DOHH2 (cell line): ENCODE measurements at regions not wholly inside any gene's neighbourhood (a gene's known extent, or its start where the extent isn't known, plus 50 kb on each side); places are given as distances from the start of the nearest gene placed in this dataset.

Experiments used
- H3F3A ChIP-seq: fragments of 200-600 bp; sonication (generic), shearing (Covaris generic); 2 replicates; pipeline ENCODE4 v1.6.0; 2016; ENCODE audit warnings: antibody characterized with exemption, mild to moderate bottlenecking; ENCODE audit not compliant: control insufficient read depth, insufficient read depth
- H3K27ac ChIP-seq: fragments of 200-600 bp; sonication (generic); 2 replicates; pipeline ENCODE4 v1.5.1; 2014; ENCODE audit warnings: low read depth, mild to moderate bottlenecking, low read length, moderate library complexity
- H3K27me3 ChIP-seq: fragments of 200-600 bp; sonication (generic); 2 replicates; pipeline ENCODE4 v1.6.1; 2014; ENCODE audit warnings: mild to moderate bottlenecking, low read length, mixed read lengths; ENCODE audit not compliant: control insufficient read depth
- H3K36me3 ChIP-seq: fragments of 200-600 bp; sonication (generic); 2 replicates; pipeline ENCODE4 v1.6.1; 2014; ENCODE audit warnings: mild to moderate bottlenecking, low read length, moderate library complexity, mixed read lengths; ENCODE audit not compliant: control insufficient read depth
- H3K4me1 ChIP-seq: fragments of 200-600 bp; sonication (generic); 2 replicates; pipeline ENCODE4 v1.6.1; 2014; ENCODE audit warnings: mild to moderate bottlenecking, low read length, mixed read lengths; ENCODE audit not compliant: control insufficient read depth
- H3K4me2 ChIP-seq: fragments of 200-600 bp; sonication (generic); 2 replicates; pipeline ENCODE4 v1.6.0; 2014; ENCODE audit warnings: mild to moderate bottlenecking, low read length, moderate library complexity
- H3K4me3 ChIP-seq: fragments of 200-600 bp; sonication (generic); 2 replicates; pipeline ENCODE4 v1.5.1; 2014; ENCODE audit warnings: mild to moderate bottlenecking, low read length, mixed read lengths
- H3K79me2 ChIP-seq: fragments of 200-600 bp; sonication (generic); 2 replicates; pipeline ENCODE4 v1.6.1; 2014; ENCODE audit warnings: mild to moderate bottlenecking, low read length, mixed read lengths; ENCODE audit not compliant: control insufficient read depth
- H3K9me2 ChIP-seq: fragments of 200-600 bp; sonication (generic); replicated peaks from 2 replicates; pipeline ENCODE4 v1.6.1; 2014; ENCODE audit warnings: mild to moderate bottlenecking, low read length, mixed read lengths; ENCODE audit not compliant: control insufficient read depth
- H3K9me3 ChIP-seq: fragments of 200-600 bp; sonication (generic); 2 replicates; pipeline ENCODE4 v1.6.1; 2014; ENCODE audit warnings: antibody characterized with exemption, low read length, mixed read lengths; ENCODE audit not compliant: control insufficient read depth, insufficient read depth
- H4K20me1 ChIP-seq: fragments of 200-600 bp; sonication (generic); 2 replicates; pipeline ENCODE4 v1.6.0; 2014; ENCODE audit warnings: low read depth, mild to moderate bottlenecking, antibody characterized with exemption, low read length, moderate library complexity; ENCODE audit not compliant: control insufficient read depth, insufficient read depth
- EZH2phosphoT487 ChIP-seq: fragments of 200-600 bp; sonication (generic); IDR thresholded peaks from 2 replicates; pipeline ENCODE4 v1.6.1; 2017; ENCODE audit warnings: borderline replicate concordance, mild to moderate bottlenecking, antibody characterized with exemption, low read length, moderate library complexity, mixed read lengths
- TF ChIP-seq, protein P1 (sequence below): fragments of 200-600 bp; sonication (generic); IDR thresholded peaks from one replicate; pipeline ENCODE4 v1.5.1; 2014; ENCODE audit warnings: antibody characterized with exemption, mild to moderate bottlenecking, low read depth, low read length; ENCODE audit not compliant: poor library complexity, severe bottlenecking

GRCh38 chr7:25633426-25634036, 405.2 kb upstream of the NPVF start:
- Histone ChIP-seq H3K4me2 (no peak overlapping the region), H3K79me2 (no peaks in the 10 kb centered on the region), H3K9me3 (no peaks in the 10 kb centered on the region), H3K27me3 (peaks cover 6% of the 10 kb centered on the region; the same call in 1 of the 2 replicates), H3K4me3 (no peak overlapping the region), H3F3A (no peaks in the 10 kb centered on the region), H3K36me3 (no peaks in the 10 kb centered on the region), H3K4me1 (no peaks in the 10 kb centered on the region), H3K9me2 (no peaks in the 10 kb centered on the region), H4K20me1 (no peaks in the 10 kb centered on the region), H3K27ac (no peak overlapping the region)
- TF ChIP-seq EZH2phosphoT487, result no peak
- TF ChIP-seq, protein P1, sequence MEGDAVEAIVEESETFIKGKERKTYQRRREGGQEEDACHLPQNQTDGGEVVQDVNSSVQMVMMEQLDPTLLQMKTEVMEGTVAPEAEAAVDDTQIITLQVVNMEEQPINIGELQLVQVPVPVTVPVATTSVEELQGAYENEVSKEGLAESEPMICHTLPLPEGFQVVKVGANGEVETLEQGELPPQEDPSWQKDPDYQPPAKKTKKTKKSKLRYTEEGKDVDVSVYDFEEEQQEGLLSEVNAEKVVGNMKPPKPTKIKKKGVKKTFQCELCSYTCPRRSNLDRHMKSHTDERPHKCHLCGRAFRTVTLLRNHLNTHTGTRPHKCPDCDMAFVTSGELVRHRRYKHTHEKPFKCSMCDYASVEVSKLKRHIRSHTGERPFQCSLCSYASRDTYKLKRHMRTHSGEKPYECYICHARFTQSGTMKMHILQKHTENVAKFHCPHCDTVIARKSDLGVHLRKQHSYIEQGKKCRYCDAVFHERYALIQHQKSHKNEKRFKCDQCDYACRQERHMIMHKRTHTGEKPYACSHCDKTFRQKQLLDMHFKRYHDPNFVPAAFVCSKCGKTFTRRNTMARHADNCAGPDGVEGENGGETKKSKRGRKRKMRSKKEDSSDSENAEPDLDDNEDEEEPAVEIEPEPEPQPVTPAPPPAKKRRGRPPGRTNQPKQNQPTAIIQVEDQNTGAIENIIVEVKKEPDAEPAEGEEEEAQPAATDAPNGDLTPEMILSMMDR, result no peak

DNA sequence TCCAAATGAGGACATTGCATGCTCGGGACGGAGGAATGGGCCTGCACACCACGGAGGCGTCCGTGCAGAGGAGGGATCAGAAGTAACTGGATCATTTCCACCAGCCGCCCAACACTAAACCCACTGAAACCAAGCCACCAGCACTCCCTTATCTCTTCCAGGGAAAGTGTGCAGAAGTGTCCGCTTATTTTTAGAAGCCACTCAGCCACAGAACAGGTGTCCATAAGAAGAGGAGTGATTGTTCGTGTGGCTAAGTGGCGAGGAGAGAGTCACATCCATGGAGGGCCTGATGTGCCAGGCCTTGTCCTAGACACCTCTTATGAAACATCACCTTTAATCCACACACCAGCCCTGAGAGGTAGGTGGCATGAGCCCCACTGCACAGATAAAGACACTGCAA, 407.9 kb upstream of the NPVF start:
- H3K9me3 ChIP-seq, result no peaks in the 10 kb centered on the region
- no peaks in the 10 kb centered on the region for H3F3A ChIP-seq
- H3K79me2 ChIP-seq, result no peaks in the 10 kb centered on the region
- no peaks in the 10 kb centered on the region for H4K20me1 ChIP-seq
- H3K9me2 ChIP-seq, result no peaks in the 10 kb centered on the region
- H3K4me1 ChIP-seq, result no peaks in the 10 kb centered on the region
- H3K27ac ChIP-seq, result no peak overlapping the region
- peaks cover 6% of the 10 kb centered on the region; the same call in 1 of the 2 replicates for H3K27me3 ChIP-seq
- no peak overlapping the region for H3K4me2 ChIP-seq
- H3K36me3 ChIP-seq, result no peaks in the 10 kb centered on the region
- TF ChIP-seq EZH2phosphoT487, result no peak
- TF ChIP-seq, protein P1, result no peak
- H3K4me3 ChIP-seq, result no peak overlapping the region

GRCh38 chr7:25636871-25637283, 408.6 kb upstream of the NPVF start:
- no peaks in the 10 kb centered on the region for H4K20me1 ChIP-seq
- H3K79me2 ChIP-seq, result no peaks in the 10 kb centered on the region
- no peaks in the 10 kb centered on the region for H3F3A ChIP-seq
- H3K27me3 ChIP-seq, result 0 out of 2 replicates have a peak, but pooled peaks cover 2% of the 10 kb centered on the region
- H3K4me3 ChIP-seq, result no peak overlapping the region
- no peaks in the 10 kb centered on the region for H3K4me1 ChIP-seq
- no peak overlapping the region for H3K27ac ChIP-seq
- TF ChIP-seq, protein P1, result no peak
- TF ChIP-seq EZH2phosphoT487, result no peak
- no peaks in the 10 kb centered on the region for H3K36me3 ChIP-seq
- H3K9me2 ChIP-seq, result no peaks in the 10 kb centered on the region
- no peaks in the 10 kb centered on the region for H3K9me3 ChIP-seq
- H3K4me2 ChIP-seq, result no peak overlapping the region
